Fibroblast of lung (primary cell): ENCODE measurements at regions not wholly inside any gene's neighbourhood (a gene's known extent, or its start where the extent isn't known, plus 50 kb on each side); places are given as distances from the start of the nearest gene placed in this dataset.

Experiments
- DNase-seq, 2 donors: peaks; one replicate each; pipeline versions ENCODE4 v3.0.0 to v3.0.0-alpha.2; 2010; ENCODE audit warnings: low read depth in 2 of 2
- H2AFZ ChIP-seq: 2 replicates; pipeline ENCODE4 v1.5.1; 2012; ENCODE audit warnings: low read length, control low read depth, inconsistent platforms
- H3K27ac ChIP-seq: 2 replicates; pipeline ENCODE4 v1.5.1; 2011; ENCODE audit warnings: low read length, control low read depth; ENCODE audit not compliant: insufficient read depth
- H3K27me3 ChIP-seq: 2 replicates; pipeline ENCODE4 v1.5.1; 2011; ENCODE audit warnings: mild to moderate bottlenecking, low read length; ENCODE audit not compliant: control insufficient read depth, insufficient read depth
- H3K36me3 ChIP-seq: 2 replicates; pipeline ENCODE4 v1.5.1; 2011; ENCODE audit warnings: low read length; ENCODE audit not compliant: control insufficient read depth, insufficient read depth
- H3K4me1 ChIP-seq: 2 replicates; pipeline ENCODE4 v1.5.1; 2011; ENCODE audit warnings: low read length; ENCODE audit not compliant: control insufficient read depth, insufficient read depth; ENCODE audit errors: extremely low read depth
- H3K4me2 ChIP-seq: 2 replicates; pipeline ENCODE4 v1.5.1; 2011; ENCODE audit warnings: low read length, control low read depth; ENCODE audit not compliant: insufficient read depth; ENCODE audit errors: extremely low read depth
- H3K4me3 ChIP-seq, 4 experiments: fragments of 200-600 bp in 1 of 4; sonication (generic) in 1 of 4; replicated peaks in 1 of 4; 2 replicates each; pipeline ENCODE4 v1.5.1; 2011 to 2016; ENCODE audit warnings: low read length in 4 of 4, low read depth in 3 of 4, mild to moderate bottlenecking in 3 of 4, control low read depth in 2 of 4, inconsistent platforms in 1 of 4, mixed read lengths in 1 of 4; ENCODE audit not compliant: insufficient read depth in 1 of 4; ENCODE audit errors: control extremely low read depth in 1 of 4
- H3K79me2 ChIP-seq: 2 replicates; pipeline ENCODE4 v1.5.1; 2012; ENCODE audit warnings: mild to moderate bottlenecking, low read length, inconsistent platforms; ENCODE audit not compliant: control insufficient read depth, insufficient read depth
- H3K9ac ChIP-seq: 2 replicates; pipeline ENCODE4 v1.5.1; 2011; ENCODE audit warnings: mild to moderate bottlenecking, low read length, control low read depth; ENCODE audit not compliant: insufficient read depth
- H3K9me3 ChIP-seq: 2 replicates; pipeline ENCODE4 v1.5.1; 2012; ENCODE audit warnings: low read depth, low read length; ENCODE audit not compliant: control insufficient read depth, insufficient read depth
- H4K20me1 ChIP-seq: 2 replicates; pipeline ENCODE4 v1.5.1; 2011; ENCODE audit warnings: low read length; ENCODE audit not compliant: control insufficient read depth, insufficient read depth; ENCODE audit errors: extremely low read depth
- EZH2 ChIP-seq: IDR thresholded peaks from 2 replicates; pipeline ENCODE4 v1.5.1; 2012; ENCODE audit warnings: low read length, control low read depth, mild to moderate bottlenecking; ENCODE audit errors: missing control alignments
- TF ChIP-seq, protein P1 (sequence below), 2 donors: IDR thresholded peaks in 1 of 2; conservative IDR thresholded peaks in 1 of 2; 1 replicate in 1 of 2; 2 replicates in 1 of 2; pipeline ENCODE4 v1.5.1; 2011 to 2012; ENCODE audit warnings: low read length in 2 of 2, control low read depth in 1 of 2, inconsistent platforms in 1 of 2, low read depth in 1 of 2, mild to moderate bottlenecking in 1 of 2

DNA sequence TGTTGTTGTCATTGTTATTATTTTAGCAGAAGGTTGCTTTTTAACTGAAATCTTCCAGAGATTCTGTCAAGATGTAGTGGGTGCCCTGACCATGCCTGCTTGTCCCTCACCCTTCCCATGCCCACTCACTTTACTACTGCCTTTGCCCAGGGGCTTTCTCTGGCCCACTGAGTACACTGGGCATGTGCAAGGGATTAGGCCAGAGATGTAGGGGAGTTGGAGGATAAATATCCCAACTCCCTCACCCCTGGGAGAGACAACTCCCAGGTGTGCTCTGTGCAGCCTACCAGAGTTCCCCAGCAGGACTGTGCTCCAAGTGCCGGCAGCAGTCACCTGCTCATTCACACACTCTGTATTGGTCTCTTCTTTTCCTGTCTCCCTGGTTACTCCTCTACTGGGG lies 559.1 kb downstream of the MIAT start:
- DNase-seq = no peak
- H3K9me3 ChIP-seq = no peaks in the 10 kb centered on the region
- H3K79me2 ChIP-seq = no peaks in the 10 kb centered on the region
- no peak overlapping the region for H3K9ac ChIP-seq
- no peak for TF ChIP-seq EZH2
- TF ChIP-seq, protein P1, sequence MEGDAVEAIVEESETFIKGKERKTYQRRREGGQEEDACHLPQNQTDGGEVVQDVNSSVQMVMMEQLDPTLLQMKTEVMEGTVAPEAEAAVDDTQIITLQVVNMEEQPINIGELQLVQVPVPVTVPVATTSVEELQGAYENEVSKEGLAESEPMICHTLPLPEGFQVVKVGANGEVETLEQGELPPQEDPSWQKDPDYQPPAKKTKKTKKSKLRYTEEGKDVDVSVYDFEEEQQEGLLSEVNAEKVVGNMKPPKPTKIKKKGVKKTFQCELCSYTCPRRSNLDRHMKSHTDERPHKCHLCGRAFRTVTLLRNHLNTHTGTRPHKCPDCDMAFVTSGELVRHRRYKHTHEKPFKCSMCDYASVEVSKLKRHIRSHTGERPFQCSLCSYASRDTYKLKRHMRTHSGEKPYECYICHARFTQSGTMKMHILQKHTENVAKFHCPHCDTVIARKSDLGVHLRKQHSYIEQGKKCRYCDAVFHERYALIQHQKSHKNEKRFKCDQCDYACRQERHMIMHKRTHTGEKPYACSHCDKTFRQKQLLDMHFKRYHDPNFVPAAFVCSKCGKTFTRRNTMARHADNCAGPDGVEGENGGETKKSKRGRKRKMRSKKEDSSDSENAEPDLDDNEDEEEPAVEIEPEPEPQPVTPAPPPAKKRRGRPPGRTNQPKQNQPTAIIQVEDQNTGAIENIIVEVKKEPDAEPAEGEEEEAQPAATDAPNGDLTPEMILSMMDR (conservative IDR thresholded peaks at IDR 0.05 in 1 of 2, IDR thresholded peaks at IDR 0.05 in 1 of 2; ENCODE audit: low read depth in 1 of 2, low read length in 2 of 2) = no peak
- H3K4me3 ChIP-seq = no peak overlapping the region
- no peak overlapping the region for H3K27ac ChIP-seq
- peaks cover 8% of the 10 kb centered on the region for H3K4me1 ChIP-seq
- H4K20me1 ChIP-seq = no peaks in the 10 kb centered on the region
- H3K4me2 ChIP-seq = no peak overlapping the region
- no peaks in the 10 kb centered on the region for H3K27me3 ChIP-seq
- H2AFZ ChIP-seq = no peak overlapping the region
- H3K36me3 ChIP-seq = no peaks in the 10 kb centered on the region

DNA sequence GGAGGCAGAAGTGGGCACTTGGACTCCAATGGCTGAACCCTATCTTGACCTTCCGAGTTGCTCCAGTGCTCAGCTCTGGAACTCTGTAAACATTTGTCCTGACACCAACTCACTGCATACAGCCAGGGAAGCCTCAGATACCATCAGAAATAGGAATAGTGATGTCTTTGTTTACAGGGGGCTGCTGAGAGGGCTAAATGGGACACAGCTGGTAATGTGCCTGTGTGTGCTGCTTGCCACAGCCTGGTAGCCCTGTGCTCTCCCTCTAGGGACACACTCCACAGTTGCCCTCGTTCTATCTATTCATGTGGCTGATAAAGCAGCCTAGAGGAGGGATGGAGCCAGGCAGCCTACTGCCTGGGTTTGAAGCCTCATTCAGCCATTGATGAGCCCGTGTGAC lies 559.8 kb downstream of the MIAT start:
- H3K27ac ChIP-seq = no peak overlapping the region
- no peak overlapping the region for H3K9ac ChIP-seq
- no peaks in the 10 kb centered on the region for H3K36me3 ChIP-seq
- H4K20me1 ChIP-seq = no peaks in the 10 kb centered on the region
- no peak for DNase-seq
- H3K9me3 ChIP-seq = no peaks in the 10 kb centered on the region
- no peak overlapping the region for H3K4me3 ChIP-seq
- no peak overlapping the region for H3K4me2 ChIP-seq
- H2AFZ ChIP-seq = no peak overlapping the region
- H3K4me1 ChIP-seq = peaks cover 8% of the 10 kb centered on the region
- TF ChIP-seq, protein P1 (conservative IDR thresholded peaks at IDR 0.05 in 1 of 2, IDR thresholded peaks at IDR 0.05 in 1 of 2; ENCODE audit: low read depth in 1 of 2, low read length in 2 of 2) = no peak
- no peak for TF ChIP-seq EZH2
- H3K27me3 ChIP-seq = no peaks in the 10 kb centered on the region
- H3K79me2 ChIP-seq = no peaks in the 10 kb centered on the region

DNA sequence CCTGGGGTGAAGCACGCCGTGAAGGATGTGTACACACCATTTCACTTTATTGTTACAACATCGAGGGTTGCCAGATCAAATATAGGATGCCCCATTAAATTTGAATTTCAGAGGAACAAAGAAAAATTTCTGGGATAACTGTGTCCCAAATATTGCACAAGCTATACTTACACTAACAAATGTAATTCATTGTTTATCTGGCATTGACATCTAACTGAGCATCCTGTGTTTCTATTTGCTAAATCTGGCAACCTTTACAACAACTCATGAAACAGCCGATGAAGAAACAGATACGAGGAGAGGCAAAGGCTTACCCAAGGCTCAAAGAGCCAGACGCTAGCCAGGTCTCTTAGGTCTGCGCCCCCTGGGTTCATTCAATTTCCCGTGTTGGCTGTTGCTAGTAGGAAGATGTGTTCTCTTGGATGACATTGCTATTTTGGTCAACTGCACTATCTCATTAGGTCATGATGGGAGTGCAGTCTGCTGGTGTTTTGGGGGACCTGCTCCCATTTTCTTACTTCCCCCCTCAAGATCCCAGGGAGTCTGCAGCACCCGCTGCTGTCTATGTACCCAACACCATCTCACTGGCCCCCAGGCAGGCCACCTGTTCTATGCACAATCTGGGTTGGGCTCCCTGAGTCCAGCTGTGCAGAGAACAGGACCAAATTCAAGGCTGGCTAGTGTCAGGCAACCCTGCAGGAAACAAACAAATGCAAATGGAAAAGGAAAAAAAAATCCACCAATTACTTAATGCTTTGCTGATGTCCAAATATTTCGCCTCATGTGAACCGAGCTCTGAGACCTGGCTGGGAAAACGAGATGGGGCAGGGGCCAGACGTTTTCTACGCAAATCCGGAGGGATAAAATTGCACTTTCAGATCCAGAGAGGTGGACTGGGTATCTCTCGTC lies 560.9 kb downstream of the MIAT start:
- Histone ChIP-seq H2AFZ (no peak overlapping the region), H4K20me1 (no peaks in the 10 kb centered on the region), H3K4me1 (peaks cover 4% of the 10 kb centered on the region), H3K9ac (no peak overlapping the region), H3K27me3 (no peaks in the 10 kb centered on the region), H3K4me3 (no peak overlapping the region), H3K4me2 (no peak overlapping the region), H3K9me3 (no peaks in the 10 kb centered on the region), H3K79me2 (no peaks in the 10 kb centered on the region), H3K36me3 (no peaks in the 10 kb centered on the region), H3K27ac (no peak overlapping the region)
- DNase-seq = no peak
- TF ChIP-seq, protein P1 (conservative IDR thresholded peaks at IDR 0.05 in 1 of 2, IDR thresholded peaks at IDR 0.05 in 1 of 2; ENCODE audit: low read depth in 1 of 2, low read length in 2 of 2) = no peak
- TF ChIP-seq EZH2 = no peak
